OCI-LY7 (cell line): ENCODE measurements at regions not wholly inside any gene's neighbourhood (a gene's known extent, or its start where the extent isn't known, plus 50 kb on each side); places are given as distances from the start of the nearest gene placed in this dataset.

Source experiments
- BruUV-seq: library from RNA; stranded (reverse); fragments of 400-500 nt; replicated peaks from 2 replicates; lab custom pipeline; 2021; lab: Mats Ljungman, UMichigan
- CTCF ChIA-PET: fragments of 300-600 bp; sonication (Branson Sonifier 250); formaldehyde crosslinking; loops from one replicate; lab custom pipeline; 2022; ENCODE audit warnings: antibody characterized with exemption; ENCODE audit not compliant: unreplicated experiment; lab: Charles Lee
- POLR2A ChIA-PET: fragments of 300-600 bp; sonication (Branson Sonifier 250); formaldehyde crosslinking; loops from one replicate; lab custom pipeline; 2022; ENCODE audit warnings: antibody characterized with exemption; lab: Charles Lee
- DNase-seq: peaks from one replicate; pipeline ENCODE4 v3.0.0-alpha.2; 2015; ENCODE audit warnings: low spot score
- H2AFZ ChIP-seq: fragments of 200-600 bp; sonication (generic), shearing (Covaris generic); 2 replicates; pipeline ENCODE4 v1.6.1; 2014; ENCODE audit warnings: mild to moderate bottlenecking, antibody characterized with exemption, low read length, moderate library complexity
- H3K27ac ChIP-seq: fragments of 200-600 bp; sonication (generic); 2 replicates; pipeline ENCODE4 v1.5.1; 2014; ENCODE audit warnings: mixed run types, low read depth, mild to moderate bottlenecking, moderate library complexity, low read length, inconsistent platforms; ENCODE audit not compliant: poor library complexity, severe bottlenecking
- H3K36me3 ChIP-seq: fragments of 200-600 bp; sonication (generic); 2 replicates; pipeline ENCODE4 v1.6.1; 2014; ENCODE audit warnings: mild to moderate bottlenecking, antibody characterized with exemption, low read length, moderate library complexity, mixed read lengths; ENCODE audit not compliant: insufficient read depth
- H3K4me1 ChIP-seq: fragments of 200-600 bp; sonication (generic); 2 replicates; pipeline ENCODE4 v1.5.1; 2014; ENCODE audit warnings: mild to moderate bottlenecking, low read length; ENCODE audit not compliant: insufficient read depth, poor library complexity, severe bottlenecking
- H3K4me2 ChIP-seq: fragments of 200-600 bp; sonication (generic); 2 replicates; pipeline ENCODE4 v1.6.1; 2014; ENCODE audit warnings: mild to moderate bottlenecking, low read length
- H3K4me3 ChIP-seq: fragments of 200-600 bp; sonication (generic); 2 replicates; pipeline ENCODE4 v1.5.1; 2014; ENCODE audit warnings: mild to moderate bottlenecking, low read depth, low read length; ENCODE audit not compliant: poor library complexity, severe bottlenecking
- H3K79me2 ChIP-seq: fragments of 200-600 bp; sonication (generic); 2 replicates; pipeline ENCODE4 v1.6.1; 2016; ENCODE audit warnings: low read depth, mild to moderate bottlenecking, low read length, moderate library complexity, mixed read lengths; ENCODE audit not compliant: insufficient read depth
- H3K9me2 ChIP-seq: fragments of 200-600 bp; sonication (generic); 2 replicates; pipeline ENCODE4 v1.6.1; 2016; ENCODE audit warnings: mild to moderate bottlenecking, low read length, mixed read lengths; ENCODE audit not compliant: insufficient read depth
- H3K9me3 ChIP-seq: fragments of 200-600 bp; sonication (generic); 2 replicates; pipeline ENCODE4 v1.6.1; 2014; ENCODE audit warnings: mild to moderate bottlenecking, mixed run types, low read length, mixed read lengths
- H4K20me1 ChIP-seq: fragments of 200-600 bp; sonication (generic); 2 replicates; pipeline ENCODE4 v1.6.1; 2014; ENCODE audit warnings: mild to moderate bottlenecking, antibody characterized with exemption, low read length, moderate library complexity, mixed read lengths; ENCODE audit not compliant: insufficient read depth
- CTCF ChIP-seq: fragments of 200-600 bp; sonication (generic); conservative IDR thresholded peaks from 2 replicates; pipeline ENCODE4 v1.5.1; 2014; ENCODE audit warnings: mild to moderate bottlenecking, antibody characterized with exemption, low read length, moderate library complexity, mixed read lengths
- EZH2phosphoT487 ChIP-seq: fragments of 200-600 bp; sonication (generic); IDR thresholded peaks from 2 replicates; pipeline ENCODE4 v1.6.1; 2018; ENCODE audit warnings: low read depth, borderline replicate concordance, mild to moderate bottlenecking, mixed run types, antibody characterized with exemption, low read length, moderate library complexity, mixed read lengths
- intact Hi-C: fragments of 100-400 bp; cut with micrococcal nuclease; formaldehyde crosslinking; loops from one replicate; pipeline ENCODE4 v1.10.0; 2022; ENCODE audit not compliant: unreplicated experiment

GRCh38 chr20:55569084-55569483, 436.2 kb downstream of the CBLN4 start:
- CTCF ChIA-PET = no interaction called here
- H3K4me3 ChIP-seq = no peak overlapping the region
- no TSS peak for BruUV-seq

GRCh38 chr20:55567826-55568225, 437.5 kb downstream of the CBLN4 start:
- POLR2A ChIA-PET = no interaction called here
- Histone ChIP-seq H3K79me2 (no peaks in the 10 kb centered on the region), H3K9me3 (no peaks in the 10 kb centered on the region), H3K4me3 (no peak overlapping the region), H4K20me1 (no peaks in the 10 kb centered on the region), H3K27ac (no peak overlapping the region), H2AFZ (no peak overlapping the region), H3K36me3 (no peaks in the 10 kb centered on the region), H3K4me1 (no peaks in the 10 kb centered on the region), H3K9me2 (no peaks in the 10 kb centered on the region), H3K4me2 (no peak overlapping the region)
- no TSS peak for BruUV-seq
- TF ChIP-seq EZH2phosphoT487 (no peak), CTCF (no peak)
- CTCF ChIA-PET = no interaction called here
- intact Hi-C loops = no loop called here
- no peak for DNase-seq

More at GRCh38 chr20:55569084-55569483, 436.2 kb downstream of the CBLN4 start:
- Histone ChIP-seq H4K20me1 (no peaks in the 10 kb centered on the region), H3K9me2 (no peaks in the 10 kb centered on the region), H3K4me2 (no peak overlapping the region), H3K79me2 (no peaks in the 10 kb centered on the region), H3K27ac (no peak overlapping the region), H3K4me1 (no peaks in the 10 kb centered on the region), H3K9me3 (no peaks in the 10 kb centered on the region), H2AFZ (no peak overlapping the region), H3K36me3 (no peaks in the 10 kb centered on the region)
- intact Hi-C loops = no loop called here
- POLR2A ChIA-PET = interaction anchor here (0.9 kb wide), 1 partner anchor 10 kb away, joined by 7 read pairs; no protein-coding TSS in a partner anchor
- TF ChIP-seq EZH2phosphoT487 = no peak
- no peak for TF ChIP-seq CTCF
- no peak for DNase-seq

GRCh38 chr20:55565096-55565773, 440.1 kb downstream of the CBLN4 start:
- H3K79me2 ChIP-seq = no peaks in the 10 kb centered on the region
- no TSS peak for BruUV-seq
- H2AFZ ChIP-seq = no peak overlapping the region
- no peaks in the 10 kb centered on the region for H4K20me1 ChIP-seq
- no peaks in the 10 kb centered on the region for H3K36me3 ChIP-seq
- POLR2A ChIA-PET = no interaction called here
- no peak overlapping the region for H3K4me3 ChIP-seq
- H3K4me1 ChIP-seq = no peaks in the 10 kb centered on the region
- no peak overlapping the region for H3K27ac ChIP-seq
- H3K9me2 ChIP-seq = no peaks in the 10 kb centered on the region
- no peak overlapping the region for H3K4me2 ChIP-seq
- CTCF ChIA-PET = no interaction called here
- intact Hi-C loops = no loop called here
- TF ChIP-seq CTCF (no peak), EZH2phosphoT487 (no peak)
- no peak for DNase-seq
- H3K9me3 ChIP-seq = no peaks in the 10 kb centered on the region
